ENCODE measurements at regions not wholly inside any gene's neighbourhood (a gene's known extent, or its start where the extent isn't known, plus 50 kb on each side); places are given as distances from the start of the nearest gene placed in this dataset.

GRCh38 chr17:14459955-14460354 is 159.1 kb downstream of the HS3ST3B1 start:
- FAIRE-seq, result no peak

More at GRCh38 chr17:14459955-14460354, 159.1 kb downstream of the HS3ST3B1 start:
- Histone ChIP-seq H3K4me2 (ENCODE audit: low read depth, low read length) (no peak overlapping the region), H3K27ac (ENCODE audit: extremely low read length, insufficient read depth, low read length) (no peak overlapping the region), H3K27me3 (ENCODE audit: control insufficient read depth in 1 of 2, insufficient read depth in 2 of 2, low read length in 2 of 2) (no peaks in the 10 kb centered on the region), H3K9ac (ENCODE audit: insufficient read depth, low read depth, low read length) (no peak overlapping the region), H3K4me3 (replicated peaks in 1 of 3; ENCODE audit: insufficient read depth in 1 of 3, low read depth in 2 of 3, low read length in 3 of 3) (no peak overlapping the region), H3K36me3 (replicated peaks in 1 of 2; ENCODE audit: control insufficient read depth in 1 of 2, insufficient read depth in 2 of 2, low read length in 2 of 2) (peaks cover 14 to 50% of the 10 kb centered on the region in 2 experiments), H3K79me2 (ENCODE audit: insufficient read depth, low read length) (no peaks in the 10 kb centered on the region), H3K9me3 (ENCODE audit: low read length) (no peaks in the 10 kb centered on the region), H3K4me1 (ENCODE audit: insufficient read depth, low read length) (peaks cover 5% of the 10 kb centered on the region), H4K20me1 (ENCODE audit: insufficient read depth, low read length) (no peaks in the 10 kb centered on the region), H2AFZ (ENCODE audit: low read length) (no peak overlapping the region)
- TF ChIP-seq ZNF879 (CRISPR knock-in tag; IDR thresholded peaks at IDR 0.05) (no peak), ZFP62 (CRISPR knock-in tag; IDR thresholded peaks at IDR 0.05) (no peak), EZH2 (conservative IDR thresholded peaks at IDR 0.05; ENCODE audit: low read depth, low read length) (no peak), ZNF644 (CRISPR knock-in tag; IDR thresholded peaks at IDR 0.05; ENCODE audit: low read depth) (no peak), TCF7 (IDR thresholded peaks at IDR 0.05; ENCODE audit: low read depth) (no peak), TBL1XR1 (IDR thresholded peaks at IDR 0.05; ENCODE audit: borderline replicate concordance, low read length, partially characterized antibody) (no peak), USF2 (IDR thresholded peaks at IDR 0.05; ENCODE audit: low read depth, low read length) (no peak), USF2 (CRISPR knock-in tag; IDR thresholded peaks at IDR 0.05; ENCODE audit: borderline replicate concordance) (no peak), SALL2 (CRISPR knock-in tag; IDR thresholded peaks at IDR 0.05) (no peak), SNRNP70 (IDR thresholded peaks at IDR 0.05; ENCODE audit: low read depth, low read length) (no peak), PRDM15 (CRISPR knock-in tag; IDR thresholded peaks at IDR 0.05) (no peak), CBX5 (CRISPR knock-in tag; IDR thresholded peaks at IDR 0.05; ENCODE audit: borderline replicate concordance) (no peak), ZNF883 (CRISPR knock-in tag; IDR thresholded peaks at IDR 0.05; ENCODE audit: not compliant biosample characterization) (no peak), ATF6 (CRISPR knock-in tag; conservative IDR thresholded peaks at IDR 0.05) (no peak), FOXC1 (CRISPR knock-in tag; IDR thresholded peaks at IDR 0.05; ENCODE audit: borderline replicate concordance) (no peak), ATF3 (CRISPR knock-in tag; IDR thresholded peaks at IDR 0.05) (no peak), GRHL1 (CRISPR knock-in tag; conservative IDR thresholded peaks at IDR 0.05) (no peak)
- ATAC-seq (no peak), DNase-seq (ENCODE audit: low spot score) (no peak)
- POLR2A ChIA-PET, result no interaction called here
- no TSS peak for BruUV-seq (replicated peaks)
- WGBS (ENCODE audit: low lambda C conversion rate), result 89% methylated on average over 5 of the region's 5 CpGs
- intact Hi-C loops (cut with micrococcal nuclease; ENCODE audit: unreplicated experiment) (no loop called here), in situ Hi-C loops (cut with HindIII; ENCODE audit: extremely low pct_ligation_motif_present, low pct_unique_long_range_greater_than_20kb) (no loop called here)
- CTCF ChIA-PET (ENCODE audit: low intra/inter-chr PET ratio, low total read pairs), result no interaction called here

Data from HepG2 (cell line).